ENCODE measurements at regions not wholly inside any gene's neighbourhood (a gene's known extent, or its start where the extent isn't known, plus 50 kb on each side); places are given as distances from the start of the nearest gene placed in this dataset.
A peak's percentile ranks its signal among the peaks of the same experiment; 100 is the strongest.

DNA sequence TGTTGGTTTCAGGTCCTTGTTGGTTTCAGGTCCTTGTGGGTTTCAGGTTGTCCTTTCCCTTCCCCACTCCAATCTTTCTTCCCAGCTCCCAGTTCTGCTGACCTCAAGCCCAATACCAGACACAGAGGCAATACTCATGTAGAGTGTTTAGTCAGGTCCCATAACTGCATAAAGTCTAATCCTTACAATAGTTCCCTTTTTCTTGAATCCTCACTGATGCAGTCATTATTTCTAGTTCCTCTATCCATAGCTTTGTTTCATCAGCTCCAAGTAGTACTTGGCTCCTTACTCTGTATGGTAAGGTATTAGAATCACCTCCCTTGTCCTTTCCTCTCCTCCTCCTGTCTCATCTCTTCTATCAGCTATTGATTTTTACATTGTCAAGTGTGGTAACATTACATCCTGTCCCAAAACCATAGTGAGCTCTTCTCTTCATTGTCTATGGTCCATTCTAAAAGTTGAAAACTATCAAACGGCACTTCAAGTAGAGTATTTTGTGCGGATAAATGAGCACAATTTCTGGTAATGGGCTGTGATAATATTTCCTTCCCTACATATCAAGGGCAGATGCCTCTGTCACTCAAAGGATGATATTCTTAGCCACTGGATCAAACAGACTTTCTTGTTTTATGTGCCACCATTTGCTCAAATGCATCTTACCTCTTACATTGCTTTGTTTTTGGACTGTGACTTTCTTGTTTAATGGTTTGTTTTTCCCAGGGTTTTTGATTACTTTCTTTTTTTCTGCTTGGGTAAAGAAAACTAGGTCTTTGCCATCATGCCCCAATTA lies 57.2 kb upstream of the JDP2 start:
- Histone ChIP-seq H3K4me3 (no peak overlapping the region), H3K4me1 (no peaks in the 10 kb centered on the region), H3K36me3 (no peaks in the 10 kb centered on the region), H3K9me3 (no peaks in the 10 kb centered on the region), H3K27ac (no peak overlapping the region), H3K27me3 (no peaks in the 10 kb centered on the region)
- TF ChIP-seq POLR2A (IDR thresholded peaks at IDR 0.05) (no peak), POLR2AphosphoS5 (IDR thresholded peaks at IDR 0.05; ENCODE audit: insufficient read depth in 1 of 2, low read depth in 1 of 2) (no peak)
- TF ChIP-seq, protein P1, sequence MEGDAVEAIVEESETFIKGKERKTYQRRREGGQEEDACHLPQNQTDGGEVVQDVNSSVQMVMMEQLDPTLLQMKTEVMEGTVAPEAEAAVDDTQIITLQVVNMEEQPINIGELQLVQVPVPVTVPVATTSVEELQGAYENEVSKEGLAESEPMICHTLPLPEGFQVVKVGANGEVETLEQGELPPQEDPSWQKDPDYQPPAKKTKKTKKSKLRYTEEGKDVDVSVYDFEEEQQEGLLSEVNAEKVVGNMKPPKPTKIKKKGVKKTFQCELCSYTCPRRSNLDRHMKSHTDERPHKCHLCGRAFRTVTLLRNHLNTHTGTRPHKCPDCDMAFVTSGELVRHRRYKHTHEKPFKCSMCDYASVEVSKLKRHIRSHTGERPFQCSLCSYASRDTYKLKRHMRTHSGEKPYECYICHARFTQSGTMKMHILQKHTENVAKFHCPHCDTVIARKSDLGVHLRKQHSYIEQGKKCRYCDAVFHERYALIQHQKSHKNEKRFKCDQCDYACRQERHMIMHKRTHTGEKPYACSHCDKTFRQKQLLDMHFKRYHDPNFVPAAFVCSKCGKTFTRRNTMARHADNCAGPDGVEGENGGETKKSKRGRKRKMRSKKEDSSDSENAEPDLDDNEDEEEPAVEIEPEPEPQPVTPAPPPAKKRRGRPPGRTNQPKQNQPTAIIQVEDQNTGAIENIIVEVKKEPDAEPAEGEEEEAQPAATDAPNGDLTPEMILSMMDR (IDR thresholded peaks at IDR 0.05) = no peak
- intact Hi-C loops (cut with DNase I) = no loop called here
- no peak for DNase-seq (ENCODE audit: extremely low spot score in 2 of 2)

DNA sequence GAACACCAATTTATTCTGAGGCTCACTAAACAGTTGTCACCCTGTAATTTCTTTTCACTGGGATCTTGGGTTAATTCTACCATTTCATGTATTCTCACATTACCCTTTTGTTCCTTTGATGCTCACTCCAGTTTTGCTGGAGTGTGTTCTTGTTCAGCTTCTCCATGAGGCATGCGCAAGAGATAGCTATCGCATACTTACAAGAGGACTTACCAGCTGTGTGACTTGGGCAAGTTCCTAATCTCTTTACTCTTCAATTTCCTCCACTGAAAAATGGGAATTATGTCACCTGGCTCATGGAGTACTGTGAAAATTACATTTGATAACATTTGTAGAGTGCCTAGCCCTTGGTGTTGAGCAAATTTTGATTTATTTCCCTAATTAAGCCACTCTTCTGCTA lies 56.5 kb upstream of the JDP2 start:
- Histone ChIP-seq H3K27ac (no peak overlapping the region), H3K4me3 (no peak overlapping the region), H3K9me3 (no peaks in the 10 kb centered on the region), H3K27me3 (no peaks in the 10 kb centered on the region), H3K4me1 (no peaks in the 10 kb centered on the region), H3K36me3 (no peaks in the 10 kb centered on the region)
- no peak for TF ChIP-seq POLR2A (IDR thresholded peaks at IDR 0.05)
- intact Hi-C loops (cut with DNase I) = no loop called here
- peak in 1 of 2 donors; percentile 18 for DNase-seq (ENCODE audit: extremely low spot score in 2 of 2)

DNA sequence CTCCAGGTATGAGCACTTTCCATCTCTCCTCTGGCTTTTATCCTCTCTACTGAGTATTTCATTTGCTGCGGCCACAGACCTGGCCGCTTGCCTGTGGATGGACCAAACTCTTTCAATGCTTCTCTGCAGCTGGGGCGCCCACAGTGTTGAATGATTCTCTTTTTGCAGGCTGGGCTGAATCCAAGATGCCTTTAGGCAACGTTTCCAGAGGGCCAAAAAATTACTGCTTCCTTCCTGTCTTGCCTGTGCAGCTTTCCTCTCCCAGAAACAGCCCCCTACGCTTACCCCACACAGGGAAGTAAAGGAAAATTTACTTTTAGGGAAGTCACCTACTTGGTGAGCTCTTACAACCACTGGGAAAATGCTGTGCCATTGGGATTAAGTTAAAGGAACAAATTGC lies 55.6 kb upstream of the JDP2 start:
- Histone ChIP-seq H3K4me1 (no peaks in the 10 kb centered on the region), H3K4me3 (no peak overlapping the region), H3K9me3 (no peaks in the 10 kb centered on the region), H3K36me3 (no peaks in the 10 kb centered on the region), H3K27me3 (no peaks in the 10 kb centered on the region), H3K27ac (no peak overlapping the region)
- peak in 1 of 2 donors; percentile 37 for DNase-seq (ENCODE audit: extremely low spot score in 2 of 2)
- no peak for TF ChIP-seq POLR2A (IDR thresholded peaks at IDR 0.05)
- TF ChIP-seq, protein P1 (IDR thresholded peaks at IDR 0.05) = no peak
- no peak for TF ChIP-seq POLR2AphosphoS5 (IDR thresholded peaks at IDR 0.05; ENCODE audit: insufficient read depth in 1 of 2, low read depth in 1 of 2)
- intact Hi-C loops (cut with DNase I) = no loop called here

DNA sequence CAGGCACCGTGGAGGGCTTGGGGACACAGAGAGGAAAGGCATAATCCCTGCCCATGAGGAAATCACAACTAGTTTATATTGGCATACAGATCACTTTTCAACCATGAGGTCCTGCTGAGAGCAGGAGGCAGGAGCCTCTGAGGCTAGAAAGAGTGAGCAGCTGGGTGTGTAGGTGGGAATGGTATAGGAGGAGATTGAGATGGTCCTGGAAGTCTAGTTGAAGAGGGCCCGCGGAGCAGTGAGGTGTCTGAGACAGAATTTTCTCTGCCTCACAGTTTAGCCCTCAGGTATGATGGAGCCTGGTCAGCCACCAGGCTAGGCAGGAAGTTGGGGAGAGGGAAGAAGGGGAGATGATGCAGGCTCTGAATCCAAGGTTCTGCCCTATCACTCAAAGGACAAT lies 54.7 kb upstream of the JDP2 start:
- H3K9me3 ChIP-seq = no peaks in the 10 kb centered on the region
- no peak overlapping the region for H3K27ac ChIP-seq
- no peaks in the 10 kb centered on the region for H3K4me1 ChIP-seq
- peak; percentile 25 to 40 for DNase-seq (ENCODE audit: extremely low spot score in 2 of 2)
- no peak overlapping the region for H3K4me3 ChIP-seq
- TF ChIP-seq POLR2A (IDR thresholded peaks at IDR 0.05) (no peak), POLR2AphosphoS5 (IDR thresholded peaks at IDR 0.05; ENCODE audit: insufficient read depth in 1 of 2, low read depth in 1 of 2) (no peak)
- TF ChIP-seq, protein P1 (IDR thresholded peaks at IDR 0.05) = no peak
- no peaks in the 10 kb centered on the region for H3K27me3 ChIP-seq
- intact Hi-C loops (cut with DNase I) = no loop called here
- H3K36me3 ChIP-seq = no peaks in the 10 kb centered on the region

DNA sequence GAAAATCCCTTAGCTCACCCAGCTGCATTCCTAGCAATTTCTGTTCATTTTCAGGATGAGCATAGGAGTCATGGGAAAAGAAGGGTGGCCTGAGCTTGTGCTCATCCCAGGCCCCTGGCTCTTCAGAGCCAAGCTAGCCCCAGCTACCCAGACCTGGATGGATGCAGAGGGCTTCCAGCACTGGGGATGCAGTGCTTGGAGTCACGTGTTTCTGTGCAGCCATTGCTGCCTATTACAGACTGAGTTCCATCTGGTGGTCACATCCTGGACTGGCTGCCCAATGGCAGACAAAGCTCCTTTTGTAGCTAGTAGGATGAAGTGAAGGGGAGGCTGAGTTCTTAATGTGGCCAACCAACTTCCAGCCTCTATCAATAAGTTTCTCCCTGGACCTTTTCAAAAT lies 54.2 kb upstream of the JDP2 start:
- Histone ChIP-seq H3K9me3 (no peaks in the 10 kb centered on the region), H3K27ac (no peak overlapping the region), H3K27me3 (no peaks in the 10 kb centered on the region), H3K36me3 (no peaks in the 10 kb centered on the region), H3K4me3 (no peak overlapping the region), H3K4me1 (no peaks in the 10 kb centered on the region)
- DNase-seq (ENCODE audit: extremely low spot score in 2 of 2) = peak; percentile 49 to 67
- TF ChIP-seq POLR2AphosphoS5 (IDR thresholded peaks at IDR 0.05; ENCODE audit: insufficient read depth in 1 of 2, low read depth in 1 of 2) = no peak
- TF ChIP-seq POLR2A (IDR thresholded peaks at IDR 0.05) = no peak
- TF ChIP-seq, protein P1 (IDR thresholded peaks at IDR 0.05) = no peak
- intact Hi-C loops (cut with DNase I) = no loop called here
